ENCODE measurements at regions not wholly inside any gene's neighbourhood (a gene's known extent, or its start where the extent isn't known, plus 50 kb on each side); places are given as distances from the start of the nearest gene placed in this dataset.

GRCh38 chr16:65838001-65838400 is 528.5 kb upstream of the CDH5 start:
- DNase-seq (ENCODE audit: low read depth) = no peak
- TF ChIP-seq, protein P1, sequence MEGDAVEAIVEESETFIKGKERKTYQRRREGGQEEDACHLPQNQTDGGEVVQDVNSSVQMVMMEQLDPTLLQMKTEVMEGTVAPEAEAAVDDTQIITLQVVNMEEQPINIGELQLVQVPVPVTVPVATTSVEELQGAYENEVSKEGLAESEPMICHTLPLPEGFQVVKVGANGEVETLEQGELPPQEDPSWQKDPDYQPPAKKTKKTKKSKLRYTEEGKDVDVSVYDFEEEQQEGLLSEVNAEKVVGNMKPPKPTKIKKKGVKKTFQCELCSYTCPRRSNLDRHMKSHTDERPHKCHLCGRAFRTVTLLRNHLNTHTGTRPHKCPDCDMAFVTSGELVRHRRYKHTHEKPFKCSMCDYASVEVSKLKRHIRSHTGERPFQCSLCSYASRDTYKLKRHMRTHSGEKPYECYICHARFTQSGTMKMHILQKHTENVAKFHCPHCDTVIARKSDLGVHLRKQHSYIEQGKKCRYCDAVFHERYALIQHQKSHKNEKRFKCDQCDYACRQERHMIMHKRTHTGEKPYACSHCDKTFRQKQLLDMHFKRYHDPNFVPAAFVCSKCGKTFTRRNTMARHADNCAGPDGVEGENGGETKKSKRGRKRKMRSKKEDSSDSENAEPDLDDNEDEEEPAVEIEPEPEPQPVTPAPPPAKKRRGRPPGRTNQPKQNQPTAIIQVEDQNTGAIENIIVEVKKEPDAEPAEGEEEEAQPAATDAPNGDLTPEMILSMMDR (IDR thresholded peaks at IDR 0.05; ENCODE audit: control insufficient read depth, extremely low read depth, insufficient read depth) = no peak

DNA sequence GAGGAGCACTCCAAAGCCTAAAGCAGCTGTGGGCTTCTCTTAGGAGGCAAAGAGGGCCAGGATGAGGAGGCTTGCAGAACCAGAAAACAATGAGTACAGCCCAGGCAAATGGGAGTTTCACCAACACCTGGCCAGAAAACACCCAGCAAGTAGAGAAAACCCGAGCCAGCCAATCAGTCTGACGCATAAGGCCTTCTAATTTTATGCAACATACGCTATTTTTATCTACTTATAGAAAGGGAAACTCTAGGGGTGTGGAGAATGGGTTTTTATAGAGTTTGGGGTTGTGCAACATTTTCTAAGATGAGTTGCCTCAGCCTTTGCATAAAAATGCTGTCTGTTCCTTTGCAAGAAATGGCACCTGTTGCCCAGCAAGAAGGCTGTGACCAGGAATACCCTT is 529.0 kb upstream of the CDH5 start:
- TF ChIP-seq, protein P1 (IDR thresholded peaks at IDR 0.05; ENCODE audit: control insufficient read depth, extremely low read depth, insufficient read depth) = no peak
- DNase-seq (ENCODE audit: low read depth) = no peak
- no peak overlapping the region for H3K4me3 ChIP-seq (ENCODE audit: low read depth, low read length)

More at GRCh38 chr16:65838001-65838400, 528.5 kb upstream of the CDH5 start:
- H3K4me3 ChIP-seq (ENCODE audit: low read depth, low read length) = no peak overlapping the region

- DNase-seq (ENCODE audit: low read depth) = no peak
- no peak overlapping the region for H3K4me3 ChIP-seq (ENCODE audit: low read depth, low read length)
- TF ChIP-seq, protein P1 (IDR thresholded peaks at IDR 0.05; ENCODE audit: control insufficient read depth, extremely low read depth, insufficient read depth) = no peak
Observed at GRCh38 chr16:65834688-65835087, 531.8 kb upstream of the CDH5 start.

- TF ChIP-seq, protein P1 (IDR thresholded peaks at IDR 0.05; ENCODE audit: control insufficient read depth, extremely low read depth, insufficient read depth) = no peak
- DNase-seq (ENCODE audit: low read depth) = peak; percentile 11
- no peak overlapping the region for H3K4me3 ChIP-seq (ENCODE audit: low read depth, low read length)
Observed at GRCh38 chr16:65833171-65833871, 533.2 kb upstream of the CDH5 start.

GRCh38 chr16:65832679-65833078 is 533.8 kb upstream of the CDH5 start:
- no peak overlapping the region for H3K4me3 ChIP-seq (ENCODE audit: low read depth, low read length)
- DNase-seq (ENCODE audit: low read depth) = no peak
- TF ChIP-seq, protein P1 (IDR thresholded peaks at IDR 0.05; ENCODE audit: control insufficient read depth, extremely low read depth, insufficient read depth) = no peak

GRCh38 chr16:65831903-65832666 is 534.4 kb upstream of the CDH5 start:
- no peak for DNase-seq (ENCODE audit: low read depth)
- TF ChIP-seq, protein P1 (IDR thresholded peaks at IDR 0.05; ENCODE audit: control insufficient read depth, extremely low read depth, insufficient read depth) = no peak
- H3K4me3 ChIP-seq (ENCODE audit: low read depth, low read length) = no peak overlapping the region
